WERI-Rb-1 (cell line): ENCODE measurements at regions not wholly inside any gene's neighbourhood (a gene's known extent, or its start where the extent isn't known, plus 50 kb on each side); places are given as distances from the start of the nearest gene placed in this dataset.

Source experiments
- DNase-seq: peaks from one replicate; pipeline ENCODE4 v3.0.0-alpha.2; 2020
- H3K27ac ChIP-seq: fragments of 250-450 bp; sonication (Bioruptor Pico); 2 replicates; pipeline ENCODE4 v1.5.1; 2020; ENCODE audit warnings: mild to moderate bottlenecking, moderate library complexity
- H3K27me3 ChIP-seq: fragments of 250-450 bp; sonication (Bioruptor Pico); 2 replicates; pipeline ENCODE4 v1.5.1; 2021; ENCODE audit warnings: mild to moderate bottlenecking, low read depth, moderate library complexity; ENCODE audit not compliant: insufficient read depth, severe bottlenecking
- H3K36me3 ChIP-seq: fragments of 250-450 bp; sonication (Bioruptor Pico); 2 replicates; pipeline ENCODE4 v1.5.1; 2020; ENCODE audit warnings: mild to moderate bottlenecking, moderate library complexity
- H3K4me3 ChIP-seq: 2 replicates; pipeline ENCODE4 v1.5.1; 2011; ENCODE audit warnings: low read depth, mild to moderate bottlenecking, control low read depth, low read length
- H3K9me3 ChIP-seq: fragments of 250-450 bp; sonication (Bioruptor Pico); 2 replicates; pipeline ENCODE4 v1.5.1; 2021; ENCODE audit warnings: mild to moderate bottlenecking, moderate library complexity; ENCODE audit not compliant: severe bottlenecking
- TF ChIP-seq, protein P1 (sequence below): IDR thresholded peaks from 2 replicates; pipeline ENCODE4 v1.5.1; 2011; ENCODE audit warnings: low read depth, mild to moderate bottlenecking, control low read depth, inconsistent platforms, low read length

DNA sequence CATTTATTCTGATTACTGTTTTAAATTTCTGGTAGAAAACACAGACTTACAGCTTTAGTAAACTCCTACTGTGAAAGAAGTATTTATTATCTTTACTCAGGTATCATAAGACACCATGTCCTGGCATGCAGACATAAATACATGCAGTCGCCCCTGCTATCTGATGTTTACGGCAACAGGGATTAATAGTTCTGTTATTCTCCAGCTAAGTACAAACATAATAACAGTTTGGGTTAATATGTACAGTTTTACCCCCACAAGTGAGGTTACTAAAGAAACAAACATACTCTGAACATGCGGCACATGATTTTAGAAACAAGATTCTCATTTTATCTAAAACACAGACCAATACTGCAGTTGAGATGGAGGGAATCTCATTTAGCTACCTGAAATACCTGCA lies 170.8 kb downstream of the ABCA8 start:
- no peaks in the 10 kb centered on the region for H3K27me3 ChIP-seq
- H3K36me3 ChIP-seq: no peaks in the 10 kb centered on the region
- H3K27ac ChIP-seq: no peak overlapping the region
- TF ChIP-seq, protein P1, sequence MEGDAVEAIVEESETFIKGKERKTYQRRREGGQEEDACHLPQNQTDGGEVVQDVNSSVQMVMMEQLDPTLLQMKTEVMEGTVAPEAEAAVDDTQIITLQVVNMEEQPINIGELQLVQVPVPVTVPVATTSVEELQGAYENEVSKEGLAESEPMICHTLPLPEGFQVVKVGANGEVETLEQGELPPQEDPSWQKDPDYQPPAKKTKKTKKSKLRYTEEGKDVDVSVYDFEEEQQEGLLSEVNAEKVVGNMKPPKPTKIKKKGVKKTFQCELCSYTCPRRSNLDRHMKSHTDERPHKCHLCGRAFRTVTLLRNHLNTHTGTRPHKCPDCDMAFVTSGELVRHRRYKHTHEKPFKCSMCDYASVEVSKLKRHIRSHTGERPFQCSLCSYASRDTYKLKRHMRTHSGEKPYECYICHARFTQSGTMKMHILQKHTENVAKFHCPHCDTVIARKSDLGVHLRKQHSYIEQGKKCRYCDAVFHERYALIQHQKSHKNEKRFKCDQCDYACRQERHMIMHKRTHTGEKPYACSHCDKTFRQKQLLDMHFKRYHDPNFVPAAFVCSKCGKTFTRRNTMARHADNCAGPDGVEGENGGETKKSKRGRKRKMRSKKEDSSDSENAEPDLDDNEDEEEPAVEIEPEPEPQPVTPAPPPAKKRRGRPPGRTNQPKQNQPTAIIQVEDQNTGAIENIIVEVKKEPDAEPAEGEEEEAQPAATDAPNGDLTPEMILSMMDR: no peak
- H3K4me3 ChIP-seq: no peak overlapping the region
- no peak for DNase-seq
- H3K9me3 ChIP-seq: no peaks in the 10 kb centered on the region

DNA sequence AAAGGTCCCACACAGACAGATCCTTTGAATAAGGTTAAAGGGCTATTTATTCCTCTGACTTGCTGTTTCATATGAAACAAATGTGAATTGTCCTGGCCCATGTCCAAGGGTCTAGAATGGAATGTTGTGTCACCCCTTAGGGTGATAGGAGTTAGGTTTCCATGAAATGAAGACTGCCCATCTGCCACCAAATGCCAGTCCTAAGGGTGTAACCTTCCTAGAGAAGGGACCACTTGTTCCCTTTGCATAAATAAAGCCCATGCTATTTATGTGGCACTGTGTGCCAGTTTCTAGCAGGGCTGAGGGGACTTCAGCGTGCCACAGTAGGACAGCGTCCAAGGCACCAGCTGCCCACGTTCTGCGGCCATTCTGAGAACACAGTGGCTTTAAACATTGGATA lies 171.3 kb downstream of the ABCA8 start:
- TF ChIP-seq, protein P1: no peak
- no peak for DNase-seq

DNA sequence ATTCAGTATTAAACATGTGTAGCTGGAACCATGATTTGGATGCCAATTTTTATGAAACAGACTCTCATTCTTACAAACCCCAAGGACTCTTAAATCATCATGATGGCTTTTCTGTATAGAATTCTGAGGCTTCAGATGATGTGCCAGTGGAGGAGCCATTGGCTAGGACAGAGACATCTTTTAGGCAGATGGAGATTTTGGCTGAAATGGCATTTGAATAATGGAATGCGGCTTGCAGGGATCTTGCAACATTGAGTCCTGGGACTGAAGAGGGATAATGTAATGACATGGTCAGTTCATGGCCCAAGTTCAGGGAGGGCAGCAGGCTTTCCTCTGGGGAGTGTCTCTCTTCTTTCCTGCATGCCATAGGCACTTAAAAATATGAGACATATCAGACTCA lies 172.4 kb downstream of the ABCA8 start:
- Histone ChIP-seq H3K36me3 (no peaks in the 10 kb centered on the region), H3K27ac (no peak overlapping the region), H3K4me3 (no peak overlapping the region), H3K27me3 (no peaks in the 10 kb centered on the region), H3K9me3 (no peaks in the 10 kb centered on the region)
- DNase-seq: no peak
- TF ChIP-seq, protein P1: no peak

More for the DNA sequence above, 171.3 kb downstream of the ABCA8 start:
- H3K27me3 ChIP-seq: no peaks in the 10 kb centered on the region
- H3K27ac ChIP-seq: no peak overlapping the region
- no peaks in the 10 kb centered on the region for H3K9me3 ChIP-seq
- H3K36me3 ChIP-seq: no peaks in the 10 kb centered on the region
- no peak overlapping the region for H3K4me3 ChIP-seq

DNA sequence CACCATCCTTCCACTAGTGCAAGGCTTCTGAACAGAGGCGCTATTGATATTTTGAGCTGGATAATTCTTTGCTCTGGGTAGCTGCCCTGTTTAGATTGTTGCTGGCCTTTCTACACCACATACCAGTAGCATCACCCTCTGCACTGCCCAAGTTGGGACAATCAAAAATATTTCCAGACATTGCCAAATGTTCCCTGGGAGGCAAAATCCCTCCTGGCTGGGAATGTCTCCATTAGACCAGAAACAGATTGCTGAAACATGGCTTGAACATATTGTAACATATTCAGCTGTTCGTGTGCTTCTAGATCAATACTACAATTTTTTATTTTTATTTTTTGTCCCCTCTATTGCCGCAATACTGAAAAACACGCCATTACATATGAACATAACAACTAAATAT lies 174.6 kb downstream of the ABCA8 start:
- TF ChIP-seq, protein P1: no peak
- DNase-seq: no peak
- Histone ChIP-seq H3K27ac (no peak overlapping the region), H3K4me3 (no peak overlapping the region), H3K27me3 (no peaks in the 10 kb centered on the region), H3K9me3 (no peaks in the 10 kb centered on the region), H3K36me3 (no peaks in the 10 kb centered on the region)

DNA sequence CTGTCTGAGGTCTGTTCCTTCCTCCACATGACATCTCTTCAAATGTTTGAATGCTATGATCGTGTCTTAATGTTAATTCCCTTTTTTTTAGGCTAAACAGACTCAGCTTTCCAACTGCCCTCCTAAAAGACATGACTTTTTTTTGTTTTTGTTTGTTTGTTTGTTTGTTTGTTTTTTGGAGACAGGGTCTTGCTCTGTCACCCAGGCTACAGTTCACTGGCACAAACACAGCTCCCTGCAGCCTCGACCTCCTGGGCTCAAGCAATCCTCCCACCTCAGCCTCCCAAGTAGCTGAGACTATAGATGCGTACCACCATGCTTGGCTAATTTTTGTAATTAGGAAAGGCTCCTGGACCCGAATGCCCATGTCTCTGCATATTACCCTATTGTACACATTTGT lies 176.5 kb downstream of the ABCA8 start:
- no peak for DNase-seq
- Histone ChIP-seq H3K9me3 (no peaks in the 10 kb centered on the region), H3K27ac (no peak overlapping the region), H3K27me3 (no peaks in the 10 kb centered on the region), H3K4me3 (no peak overlapping the region), H3K36me3 (no peaks in the 10 kb centered on the region)
- TF ChIP-seq, protein P1: no peak

DNA sequence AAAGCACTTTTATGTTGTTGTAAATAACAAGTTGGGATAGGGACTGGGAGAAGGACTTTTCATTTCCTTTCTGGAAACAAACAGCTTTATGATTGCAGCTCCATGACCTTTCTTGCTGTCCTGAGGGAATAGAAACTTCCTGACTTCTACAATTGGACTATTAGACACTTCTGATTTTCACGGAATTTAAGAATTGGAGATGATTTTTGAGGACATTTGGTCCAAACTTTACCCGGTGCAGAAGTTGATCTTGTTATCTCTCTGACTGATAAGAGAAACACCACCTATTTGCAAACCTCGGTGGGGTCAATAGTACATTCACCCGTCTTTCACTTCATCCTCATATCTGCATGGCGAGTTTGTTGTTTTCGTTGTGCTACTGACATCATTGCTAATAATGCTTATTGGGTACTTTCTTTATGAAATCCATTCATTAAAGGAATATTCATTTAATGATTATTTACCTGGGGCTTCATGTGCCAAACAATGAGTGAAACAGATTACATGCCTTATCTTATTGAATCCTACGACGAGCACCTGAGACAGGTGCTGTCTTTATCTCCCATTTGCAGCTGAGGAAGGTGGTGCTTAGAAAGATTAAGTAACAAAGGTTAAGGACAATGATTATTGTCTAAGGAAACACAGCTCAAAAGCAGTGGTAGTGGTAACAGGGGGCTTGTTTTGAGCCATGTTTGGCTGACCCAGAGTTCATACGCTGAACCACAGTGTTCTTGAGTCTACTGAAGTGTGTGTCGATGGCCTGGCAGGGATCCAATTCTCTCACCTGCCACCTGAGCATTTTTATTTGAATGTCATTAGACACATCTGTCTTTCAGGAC lies 176.9 kb upstream of the FAM20A start:
- H3K27me3 ChIP-seq: no peaks in the 10 kb centered on the region

More for the DNA sequence above, 176.9 kb upstream of the FAM20A start:
- no peak overlapping the region for H3K4me3 ChIP-seq
- H3K36me3 ChIP-seq: no peaks in the 10 kb centered on the region
- DNase-seq: no peak
- H3K9me3 ChIP-seq: no peaks in the 10 kb centered on the region
- TF ChIP-seq, protein P1: no peak
- H3K27ac ChIP-seq: no peak overlapping the region
